HG03135 (cell line): ENCODE measurements at regions not wholly inside any gene's neighbourhood (a gene's known extent, or its start where the extent isn't known, plus 50 kb on each side); places are given as distances from the start of the nearest gene placed in this dataset.
"Not testable (repeated sequence)": the region's sequence is repeated elsewhere in the genome, so short reads cannot be mapped to it uniquely, and the experiment has no call there.

ENCODE experiments used
- ATAC-seq: cut with Tn5 transposase; IDR thresholded peaks from one replicate; pipeline ENCODE4 v1.9.1; 2021; ENCODE audit warnings: mild to moderate bottlenecking, moderate library complexity; ENCODE audit not compliant: unreplicated experiment

GRCh38 chr6:137401088-137401487, 93.1 kb downstream of the OLIG3 start:
- ATAC-seq: no peak

- no peak for ATAC-seq
These were observed 94.2 kb downstream of the OLIG3 start for GRCh38 chr6:137399881-137400443.

- no peak for ATAC-seq
These were observed 98.9 kb downstream of the OLIG3 start for GRCh38 chr6:137395316-137395715.

GRCh38 chr6:137391061-137391814, 103.0 kb downstream of the OLIG3 start:
- no peak for ATAC-seq

GRCh38 chr6:137390334-137390733, 103.9 kb downstream of the OLIG3 start:
- ATAC-seq: no peak

GRCh38 chr6:137389150-137389704, 105.0 kb downstream of the OLIG3 start:
- ATAC-seq: no peak

GRCh38 chr6:137387096-137387764, 107.0 kb downstream of the OLIG3 start:
- no peak for ATAC-seq

GRCh38 chr6:137383287-137383686, 110.9 kb downstream of the OLIG3 start:
- not testable (repeated sequence) for ATAC-seq

GRCh38 chr6:137378090-137378369, 116.2 kb downstream of the OLIG3 start:
- no peak for ATAC-seq

GRCh38 chr6:137373296-137373695, 120.9 kb downstream of the OLIG3 start:
- no peak for ATAC-seq

GRCh38 chr6:137372532-137372931, 121.7 kb downstream of the OLIG3 start:
- ATAC-seq: no peak

- ATAC-seq: no peak
These were observed 122.6 kb downstream of the OLIG3 start for GRCh38 chr6:137371634-137372016.

- no peak for ATAC-seq
These were observed 123.1 kb downstream of the OLIG3 start for GRCh38 chr6:137370871-137371633.

GRCh38 chr6:137369136-137369535, 125.1 kb downstream of the OLIG3 start:
- no peak for ATAC-seq

GRCh38 chr6:137365707-137366437, 128.3 kb downstream of the OLIG3 start:
- no peak for ATAC-seq

GRCh38 chr6:137363805-137364138, 130.4 kb downstream of the OLIG3 start:
- ATAC-seq: no peak

- ATAC-seq: no peak
These were observed 131.1 kb downstream of the OLIG3 start for GRCh38 chr6:137362878-137363804.

- ATAC-seq: no peak
These were observed 132.5 kb downstream of the OLIG3 start for GRCh38 chr6:137361701-137362100.

GRCh38 chr6:137358273-137358672, 135.9 kb downstream of the OLIG3 start:
- ATAC-seq: no peak

- ATAC-seq: no peak
These were observed 136.3 kb downstream of the OLIG3 start for GRCh38 chr6:137357948-137358266.
